Vagina (tissue), 2 donors: ENCODE measurements at regions not wholly inside any gene's neighbourhood (a gene's known extent, or its start where the extent isn't known, plus 50 kb on each side); places are given as distances from the start of the nearest gene placed in this dataset.

ENCODE experiments used
- POLR2A ChIP-seq, 2 donors: fragments of 450-650 bp; IDR thresholded peaks; one replicate each; pipeline ENCODE4 v1.6.1; 2017; ENCODE audit warnings: antibody characterized with exemption in 2 of 2, mild to moderate bottlenecking in 2 of 2, moderate library complexity in 2 of 2
- POLR2AphosphoS5 ChIP-seq, 2 donors: sonication (generic); formaldehyde crosslinking; IDR thresholded peaks; one replicate each; pipeline ENCODE4 v1.9.0; 2017; ENCODE audit warnings: antibody characterized with exemption in 2 of 2, mild to moderate bottlenecking in 2 of 2, low read depth in 1 of 2; ENCODE audit not compliant: insufficient read depth in 1 of 2
- TF ChIP-seq, protein P1 (sequence below), 3 experiments: fragments of 450-650 bp in 2 of 3; fragments of 200-600 bp in 1 of 3; sonication (generic) in 1 of 3; IDR thresholded peaks; one replicate each; pipeline ENCODE4 v1.5.1; 2017 to 2019; ENCODE audit warnings: antibody characterized with exemption in 3 of 3, mild to moderate bottlenecking in 2 of 3, moderate library complexity in 2 of 3

DNA sequence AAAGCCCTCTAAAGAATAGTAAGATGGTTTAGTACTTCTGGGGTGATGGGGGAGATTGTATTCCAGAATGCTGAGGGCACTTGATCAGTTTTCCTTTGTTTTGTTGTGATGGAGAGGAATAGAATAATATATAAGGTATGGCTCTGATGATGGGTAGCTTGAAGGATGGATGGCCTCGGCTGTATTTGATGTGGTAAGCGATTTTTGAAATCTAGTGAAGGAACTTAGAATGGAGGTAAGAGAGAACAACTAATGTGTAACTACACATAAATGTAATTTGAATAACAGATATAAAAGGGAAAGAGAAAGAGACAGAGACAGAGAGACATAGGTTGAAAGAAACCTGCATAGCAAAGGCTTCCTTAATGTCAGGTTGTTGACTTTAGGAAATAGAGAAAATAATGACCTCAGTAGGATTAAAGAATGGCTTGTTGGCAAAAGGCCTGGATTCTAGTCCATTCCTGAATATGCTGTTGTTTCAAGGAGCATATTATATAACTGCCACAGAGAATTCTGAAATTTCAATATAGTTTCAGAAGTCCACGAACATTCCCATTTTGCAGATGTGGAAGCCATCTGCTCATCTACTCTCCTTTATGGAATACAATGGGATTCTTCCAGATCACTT is 58.7 kb downstream of the NIBAN1 start:
- TF ChIP-seq POLR2AphosphoS5 (IDR thresholded peaks at IDR 0.05; ENCODE audit: insufficient read depth in 1 of 2, low read depth in 1 of 2), result no peak
- TF ChIP-seq, protein P1, sequence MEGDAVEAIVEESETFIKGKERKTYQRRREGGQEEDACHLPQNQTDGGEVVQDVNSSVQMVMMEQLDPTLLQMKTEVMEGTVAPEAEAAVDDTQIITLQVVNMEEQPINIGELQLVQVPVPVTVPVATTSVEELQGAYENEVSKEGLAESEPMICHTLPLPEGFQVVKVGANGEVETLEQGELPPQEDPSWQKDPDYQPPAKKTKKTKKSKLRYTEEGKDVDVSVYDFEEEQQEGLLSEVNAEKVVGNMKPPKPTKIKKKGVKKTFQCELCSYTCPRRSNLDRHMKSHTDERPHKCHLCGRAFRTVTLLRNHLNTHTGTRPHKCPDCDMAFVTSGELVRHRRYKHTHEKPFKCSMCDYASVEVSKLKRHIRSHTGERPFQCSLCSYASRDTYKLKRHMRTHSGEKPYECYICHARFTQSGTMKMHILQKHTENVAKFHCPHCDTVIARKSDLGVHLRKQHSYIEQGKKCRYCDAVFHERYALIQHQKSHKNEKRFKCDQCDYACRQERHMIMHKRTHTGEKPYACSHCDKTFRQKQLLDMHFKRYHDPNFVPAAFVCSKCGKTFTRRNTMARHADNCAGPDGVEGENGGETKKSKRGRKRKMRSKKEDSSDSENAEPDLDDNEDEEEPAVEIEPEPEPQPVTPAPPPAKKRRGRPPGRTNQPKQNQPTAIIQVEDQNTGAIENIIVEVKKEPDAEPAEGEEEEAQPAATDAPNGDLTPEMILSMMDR (IDR thresholded peaks at IDR 0.05), result no peak
- no peak for TF ChIP-seq POLR2A (IDR thresholded peaks at IDR 0.05)
